Endothelial cell of umbilical vein (primary cell): ENCODE measurements at regions not wholly inside any gene's neighbourhood (a gene's known extent, or its start where the extent isn't known, plus 50 kb on each side); places are given as distances from the start of the nearest gene placed in this dataset.
"Not testable (repeated sequence)": the region's sequence is repeated elsewhere in the genome, so short reads cannot be mapped to it uniquely, and the experiment has no call there.

Experiments
- BruUV-seq: library from RNA; stranded (reverse); fragments of 400-500 nt; replicated peaks from 2 replicates; lab custom pipeline; 2021; lab: Mats Ljungman, UMichigan
- CTCF ChIA-PET: fragments of 300-600, 350-600 bp; sonication (Branson Sonifier 250); formaldehyde crosslinking; loops from one replicate; lab custom pipeline; 2021; ENCODE audit warnings: antibody characterized with exemption, inconsistent platforms; lab: Charles Lee
- POLR2A ChIA-PET: fragments of 300-600, 350-600 bp; sonication (Branson Sonifier 250); formaldehyde crosslinking; loops from one replicate; lab custom pipeline; 2021; ENCODE audit warnings: antibody characterized with exemption, inconsistent platforms; lab: Charles Lee
- DNase-seq: peaks from one replicate; pipeline ENCODE4 v3.0.0-alpha.2; 2011; ENCODE audit warnings: low read depth, low spot score
- FAIRE-seq: peaks from 2 replicates; lab custom pipeline; 2011; peaks lifted over from hg19 to GRCh38; lab: Jason Lieb, UNC
- H2AFZ ChIP-seq: 2 replicates; pipeline ENCODE4 v1.6.0; 2012; ENCODE audit warnings: low read depth, low read length, control low read depth, inconsistent platforms
- H3K27ac ChIP-seq: 2 replicates; pipeline ENCODE4 v1.5.1; 2011; ENCODE audit warnings: low read depth, mild to moderate bottlenecking, control low read depth, low read length, moderate library complexity; ENCODE audit not compliant: insufficient read depth
- H3K27me3 ChIP-seq, 2 experiments: 2 replicates each; pipeline versions ENCODE4 v1.6.0 to v1.6.1; 2011; ENCODE audit warnings: low read length in 2 of 2, mixed read lengths in 1 of 2; ENCODE audit not compliant: control insufficient read depth in 2 of 2, insufficient read depth in 2 of 2
- H3K36me3 ChIP-seq, 2 experiments: 2 replicates in 1 of 2; 3 replicates in 1 of 2; pipeline ENCODE4 v1.5.1; 2011; ENCODE audit warnings: low read length in 2 of 2, mild to moderate bottlenecking in 1 of 2, moderate library complexity in 1 of 2; ENCODE audit not compliant: control insufficient read depth in 2 of 2, insufficient read depth in 2 of 2; ENCODE audit errors: extremely low read depth in 1 of 2
- H3K4me1 ChIP-seq: 3 replicates; pipeline ENCODE4 v1.5.1; 2011; ENCODE audit warnings: mild to moderate bottlenecking, low read length; ENCODE audit not compliant: control insufficient read depth, insufficient read depth; ENCODE audit errors: extremely low read depth
- H3K4me2 ChIP-seq: 2 replicates; pipeline ENCODE4 v1.6.1; 2011; ENCODE audit warnings: low read length, control low read depth, mixed read lengths; ENCODE audit not compliant: insufficient read depth
- H3K4me3 ChIP-seq, 3 experiments: fragments of 200-600 bp in 1 of 3; sonication (generic), shearing (Covaris generic) in 1 of 3; replicated peaks in 1 of 3; 2 replicates each; pipeline ENCODE4 v1.5.1; 2011 to 2016; ENCODE audit warnings: control low read depth in 3 of 3, low read length in 3 of 3, mild to moderate bottlenecking in 2 of 3, inconsistent platforms in 1 of 3, low read depth in 1 of 3, moderate library complexity in 1 of 3; ENCODE audit not compliant: insufficient read depth in 1 of 3
- H3K79me2 ChIP-seq: 2 replicates; pipeline ENCODE4 v1.6.0; 2012; ENCODE audit warnings: low read length, inconsistent platforms; ENCODE audit not compliant: control insufficient read depth, insufficient read depth
- H3K9ac ChIP-seq: replicated peaks from 2 replicates; pipeline ENCODE3; 2011; ENCODE audit warnings: low read length, control low read depth; ENCODE audit not compliant: insufficient read depth; ENCODE audit errors: extremely low read depth
- H3K9me1 ChIP-seq: replicated peaks from 3 replicates; pipeline ENCODE4 v1.6.0; 2011; ENCODE audit warnings: mild to moderate bottlenecking, low read length; ENCODE audit not compliant: control insufficient read depth, insufficient read depth; ENCODE audit errors: extremely low read depth
- H3K9me3 ChIP-seq: replicated peaks from 2 replicates; pipeline ENCODE4 v1.5.1; 2012; ENCODE audit warnings: low read length, inconsistent platforms; ENCODE audit not compliant: control insufficient read depth, insufficient read depth
- H4K20me1 ChIP-seq: replicated peaks from 2 replicates; pipeline ENCODE3; 2011; ENCODE audit warnings: mild to moderate bottlenecking, low read length; ENCODE audit not compliant: control insufficient read depth, insufficient read depth; ENCODE audit errors: extremely low read depth
- EZH2 ChIP-seq: IDR thresholded peaks from 2 replicates; pipeline ENCODE4 v1.6.1; 2012; ENCODE audit warnings: borderline replicate concordance, low read depth, mild to moderate bottlenecking, moderate library complexity, low read length, inconsistent platforms; ENCODE audit not compliant: severe bottlenecking
- FOS ChIP-seq: IDR thresholded peaks from 2 replicates; pipeline ENCODE4 v1.6.1; 2011; ENCODE audit warnings: mild to moderate bottlenecking, low read length, moderate library complexity, borderline replicate concordance; ENCODE audit not compliant: insufficient read depth
- GATA2 ChIP-seq: IDR thresholded peaks from 2 replicates; pipeline ENCODE4 v1.7.0; 2011; ENCODE audit warnings: low read depth, mild to moderate bottlenecking, moderate library complexity, mixed read lengths, low read length; ENCODE audit not compliant: insufficient read length, insufficient read depth
- POLR2AphosphoS5 ChIP-seq: IDR thresholded peaks from 2 replicates; pipeline ENCODE4 v1.6.1; 2012; ENCODE audit warnings: low read depth, mild to moderate bottlenecking, control low read depth, low read length, moderate library complexity; ENCODE audit not compliant: insufficient read depth
- dilution Hi-C: fragments of 300-500 bp; cut with MboI; formaldehyde crosslinking; loops from one replicate; pipeline ENCODE4 v1.15.0; 2019; ENCODE audit warnings: low sequenced_read_pairs; ENCODE audit not compliant: extremely low pct_ligation_motif_present
- intact Hi-C: fragments of 100-400 bp; cut with micrococcal nuclease; formaldehyde crosslinking; loops from one replicate; pipeline ENCODE4 v1.10.0; 2022

DNA sequence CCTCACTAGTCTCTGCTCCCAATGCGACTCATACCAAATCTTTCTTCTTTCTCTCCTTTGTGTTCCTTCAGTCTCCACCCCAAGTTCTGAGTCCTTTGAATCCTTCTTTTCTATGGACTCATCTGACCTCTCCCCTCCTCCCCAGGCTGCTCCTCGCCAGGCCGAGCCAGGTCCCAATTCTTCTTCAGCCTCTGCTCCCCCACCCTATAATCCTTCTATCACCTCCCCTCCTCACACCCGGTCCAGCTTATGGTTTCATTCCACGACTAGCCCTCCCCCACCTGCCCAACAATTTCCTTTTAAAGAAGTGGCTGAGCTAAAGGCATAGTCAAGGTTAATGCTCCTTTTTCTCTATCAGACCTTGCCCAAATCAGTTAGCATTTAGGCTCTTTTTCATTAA lies 518.5 kb downstream of the MATN1 start:
- H2AFZ ChIP-seq, H4K20me1 ChIP-seq, intact Hi-C loops, H3K79me2 ChIP-seq, H3K4me3 ChIP-seq, H3K4me2 ChIP-seq, FAIRE-seq, DNase-seq, dilution Hi-C loops, POLR2A ChIA-PET, BruUV-seq, H3K27ac ChIP-seq, H3K27me3 ChIP-seq, H3K36me3 ChIP-seq, H3K9me1 ChIP-seq, CTCF ChIA-PET, H3K9me3 ChIP-seq, H3K4me1 ChIP-seq, H3K9ac ChIP-seq: not testable (repeated sequence)

DNA sequence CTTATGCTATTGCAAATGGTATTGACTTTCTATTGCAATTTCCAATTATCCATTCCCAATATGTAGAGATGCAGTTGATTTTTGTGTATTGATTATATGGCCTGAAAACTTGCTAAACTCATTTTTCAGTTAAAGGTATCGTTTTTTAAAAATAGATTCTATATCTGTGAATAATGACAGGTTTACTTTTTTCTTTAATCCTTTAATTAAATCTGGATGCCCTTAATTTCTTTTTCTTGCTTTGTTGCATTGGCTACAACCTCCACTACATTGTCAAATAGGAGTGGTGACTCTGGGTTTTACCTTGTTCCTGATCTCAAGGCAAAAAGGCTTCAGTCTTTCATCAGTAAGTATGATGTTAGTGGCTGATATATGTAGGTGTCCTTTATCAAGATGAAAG lies 522.4 kb downstream of the MATN1 start:
- Histone ChIP-seq H2AFZ (no peak overlapping the region), H3K27me3 (no peaks in the 10 kb centered on the region), H3K4me2 (no peak overlapping the region), H3K79me2 (no peaks in the 10 kb centered on the region), H3K9ac (no peak overlapping the region), H3K9me3 (no peaks in the 10 kb centered on the region), H3K9me1 (no peaks in the 10 kb centered on the region), H3K4me3 (no peak overlapping the region), H3K4me1 (no peaks in the 10 kb centered on the region), H3K27ac (no peak overlapping the region), H3K36me3 (no peaks in the 10 kb centered on the region), H4K20me1 (no peaks in the 10 kb centered on the region)
- POLR2A ChIA-PET = no interaction called here
- no peak for TF ChIP-seq FOS
- TF ChIP-seq EZH2 = no peak
- no peak for TF ChIP-seq POLR2AphosphoS5
- TF ChIP-seq GATA2 = no peak
- intact Hi-C loops (no loop called here), dilution Hi-C loops (no loop called here)
- no peak for FAIRE-seq
- CTCF ChIA-PET = no interaction called here
- BruUV-seq = no TSS peak
- no peak for DNase-seq
